Chondrocyte (in vitro differentiated cells): ENCODE measurements at regions not wholly inside any gene's neighbourhood (a gene's known extent, or its start where the extent isn't known, plus 50 kb on each side); places are given as distances from the start of the nearest gene placed in this dataset.

Experiments used
- DNase-seq: peaks from one replicate; pipeline ENCODE4 v3.0.0; 2021; ENCODE audit warnings: mixed read lengths, low spot score
- H3K27ac Mint-ChIP-seq: one replicate; pipeline ENCODE4 v1.8.0; 2021; ENCODE audit warnings: mild to moderate bottlenecking, moderate library complexity, mixed read lengths; ENCODE audit not compliant: unreplicated experiment
- H3K27me3 Mint-ChIP-seq: 2 replicates; pipeline ENCODE4 v1.8.0; 2021; ENCODE audit warnings: low read depth, mixed read lengths
- H3K36me3 Mint-ChIP-seq: 2 replicates; pipeline ENCODE4 v1.8.0; 2021; ENCODE audit warnings: low read depth, mixed read lengths
- H3K4me1 Mint-ChIP-seq: 2 replicates; pipeline ENCODE4 v1.8.0; 2021; ENCODE audit warnings: low read depth, mild to moderate bottlenecking, mixed read lengths
- H3K4me3 Mint-ChIP-seq: one replicate; pipeline ENCODE4 v1.8.0; 2021; ENCODE audit warnings: mild to moderate bottlenecking, moderate library complexity, mixed read lengths; ENCODE audit not compliant: unreplicated experiment
- H3K9me3 Mint-ChIP-seq: 2 replicates; pipeline ENCODE4 v1.8.0; 2021; ENCODE audit warnings: low read depth, mixed read lengths
- TF ChIP-seq, protein P1 (sequence below): fragments of 200-600 bp; sonication (generic); IDR thresholded peaks from 2 replicates; pipeline ENCODE4 v1.5.0; 2021; ENCODE audit warnings: antibody characterized with exemption, mild to moderate bottlenecking, moderate library complexity

GRCh38 chr9:118129541-118129940 lies 425.3 kb downstream of the TLR4 start:
- Mint-ChIP-seq H3K27me3 (no peaks in the 10 kb centered on the region), H3K4me3 (no peak overlapping the region), H3K36me3 (no peaks in the 10 kb centered on the region), H3K9me3 (peaks cover 5% of the 10 kb centered on the region), H3K4me1 (no peaks in the 10 kb centered on the region), H3K27ac (no peak overlapping the region)
- DNase-seq: no peak
- TF ChIP-seq, protein P1, sequence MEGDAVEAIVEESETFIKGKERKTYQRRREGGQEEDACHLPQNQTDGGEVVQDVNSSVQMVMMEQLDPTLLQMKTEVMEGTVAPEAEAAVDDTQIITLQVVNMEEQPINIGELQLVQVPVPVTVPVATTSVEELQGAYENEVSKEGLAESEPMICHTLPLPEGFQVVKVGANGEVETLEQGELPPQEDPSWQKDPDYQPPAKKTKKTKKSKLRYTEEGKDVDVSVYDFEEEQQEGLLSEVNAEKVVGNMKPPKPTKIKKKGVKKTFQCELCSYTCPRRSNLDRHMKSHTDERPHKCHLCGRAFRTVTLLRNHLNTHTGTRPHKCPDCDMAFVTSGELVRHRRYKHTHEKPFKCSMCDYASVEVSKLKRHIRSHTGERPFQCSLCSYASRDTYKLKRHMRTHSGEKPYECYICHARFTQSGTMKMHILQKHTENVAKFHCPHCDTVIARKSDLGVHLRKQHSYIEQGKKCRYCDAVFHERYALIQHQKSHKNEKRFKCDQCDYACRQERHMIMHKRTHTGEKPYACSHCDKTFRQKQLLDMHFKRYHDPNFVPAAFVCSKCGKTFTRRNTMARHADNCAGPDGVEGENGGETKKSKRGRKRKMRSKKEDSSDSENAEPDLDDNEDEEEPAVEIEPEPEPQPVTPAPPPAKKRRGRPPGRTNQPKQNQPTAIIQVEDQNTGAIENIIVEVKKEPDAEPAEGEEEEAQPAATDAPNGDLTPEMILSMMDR: no peak

GRCh38 chr9:118148990-118149389 lies 444.8 kb downstream of the TLR4 start:
- Mint-ChIP-seq H3K36me3 (no peaks in the 10 kb centered on the region), H3K4me1 (no peaks in the 10 kb centered on the region), H3K27me3 (peaks cover 8% of the 10 kb centered on the region), H3K27ac (no peak overlapping the region), H3K9me3 (no peaks in the 10 kb centered on the region), H3K4me3 (no peak overlapping the region)
- TF ChIP-seq, protein P1: no peak
- DNase-seq: no peak

GRCh38 chr9:118156846-118157245 lies 452.6 kb downstream of the TLR4 start:
- DNase-seq: no peak
- TF ChIP-seq, protein P1: no peak
- Mint-ChIP-seq H3K36me3 (no peaks in the 10 kb centered on the region), H3K27ac (no peak overlapping the region), H3K9me3 (no peaks in the 10 kb centered on the region), H3K4me3 (no peak overlapping the region), H3K4me1 (no peaks in the 10 kb centered on the region), H3K27me3 (peaks cover 2% of the 10 kb centered on the region)

DNA sequence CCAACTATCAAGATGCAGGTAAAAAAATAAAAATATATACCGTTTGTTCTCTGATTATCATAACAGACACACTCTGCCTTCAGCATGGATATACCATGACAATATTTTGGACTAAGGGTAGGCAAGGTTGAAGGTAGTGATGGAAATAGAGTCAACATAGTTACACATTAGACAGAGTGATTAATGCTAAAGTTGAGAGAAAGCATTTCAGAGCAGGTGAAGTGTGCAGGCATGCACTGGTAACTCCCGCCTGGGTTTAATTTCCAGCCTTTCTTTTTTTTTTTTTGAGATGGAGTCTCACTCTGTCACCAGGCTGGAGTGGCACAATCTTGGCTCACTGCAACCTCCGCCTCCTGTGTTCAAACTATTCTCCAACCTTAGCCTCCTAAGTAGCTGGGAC lies 458.5 kb downstream of the TLR4 start:
- no peak overlapping the region for H3K27ac Mint-ChIP-seq
- H3K4me3 Mint-ChIP-seq: no peak overlapping the region
- no peaks in the 10 kb centered on the region for H3K4me1 Mint-ChIP-seq
- TF ChIP-seq, protein P1: no peak
- no peaks in the 10 kb centered on the region for H3K36me3 Mint-ChIP-seq
- H3K9me3 Mint-ChIP-seq: no peaks in the 10 kb centered on the region
- no peak for DNase-seq
- peaks cover 7% of the 10 kb centered on the region for H3K27me3 Mint-ChIP-seq

GRCh38 chr9:118163751-118164150 lies 459.5 kb downstream of the TLR4 start:
- Mint-ChIP-seq H3K27ac (no peak overlapping the region), H3K9me3 (no peaks in the 10 kb centered on the region), H3K36me3 (no peaks in the 10 kb centered on the region), H3K27me3 (peaks cover 8% of the 10 kb centered on the region), H3K4me1 (no peaks in the 10 kb centered on the region), H3K4me3 (no peak overlapping the region)
- no peak for DNase-seq
- TF ChIP-seq, protein P1: no peak
